ENCODE measurements at regions not wholly inside any gene's neighbourhood (a gene's known extent, or its start where the extent isn't known, plus 50 kb on each side); places are given as distances from the start of the nearest gene placed in this dataset.

DNA sequence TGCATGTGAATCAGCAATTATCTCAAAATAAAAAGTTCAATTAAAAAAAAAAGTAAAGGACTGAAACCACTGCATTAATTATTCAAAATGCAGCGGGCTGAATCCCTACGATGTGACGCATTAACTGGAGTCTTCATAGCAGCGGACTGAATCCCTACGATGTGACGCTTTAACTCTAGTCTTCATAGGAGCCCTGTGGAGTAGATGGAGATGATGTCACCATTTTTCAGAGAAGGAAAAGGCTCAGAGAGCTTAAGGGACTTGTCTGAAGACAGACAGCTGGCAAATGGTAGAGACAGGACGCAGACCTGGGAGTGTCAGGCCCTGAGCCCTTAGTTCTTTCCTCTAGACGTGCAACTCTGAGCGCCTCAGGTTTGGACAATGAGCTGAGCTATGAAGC, 168.0 kb upstream of the MYL2 start:
- Mint-ChIP-seq H3K4me3 (no peak overlapping the region), H3K9me3 (no peaks in the 10 kb centered on the region; the same call in 2 of the 3 replicates), H3K27me3 (ENCODE audit: insufficient read depth, low read depth, poor library complexity) (peaks cover 2% of the 10 kb centered on the region), H3K27ac (no peak overlapping the region), H3K4me1 (peaks cover 19% of the 10 kb centered on the region), H3K36me3 (ENCODE audit: low read depth) (no peaks in the 10 kb centered on the region)
- Histone ChIP-seq H3K4me3 (no peak overlapping the region), H3K27me3 (ENCODE audit: insufficient read depth) (no peaks in the 10 kb centered on the region), H2AFZ (no peak overlapping the region), H4K20me1 (replicated peaks; ENCODE audit: insufficient read depth) (no peaks in the 10 kb centered on the region; the same call in 1 of the 2 replicates), H3K4me2 (no peak overlapping the region), H3K4me1 (ENCODE audit: insufficient read depth) (peaks cover 5% of the 10 kb centered on the region; the same call in 1 of the 2 replicates), H3K27ac (ENCODE audit: low read depth) (no peak overlapping the region), H3K36me3 (ENCODE audit: insufficient read depth) (no peaks in the 10 kb centered on the region), H3F3A (replicated peaks; ENCODE audit: low read depth) (no peaks in the 10 kb centered on the region), H3K79me2 (replicated peaks; ENCODE audit: insufficient read depth) (no peaks in the 10 kb centered on the region), H3K9me2 (ENCODE audit: insufficient read depth) (no peaks in the 10 kb centered on the region)
- DNase-seq (ENCODE audit: low spot score) (no peak), ATAC-seq (no peak)
- no peak for TF ChIP-seq ZNF114 (CRISPR knock-in tag; IDR thresholded peaks at IDR 0.05)
- no peak for TF ChIP-seq EZH2phosphoT487 (IDR thresholded peaks at IDR 0.05; ENCODE audit: unreplicated experiment)
- TF ChIP-seq JUNB (IDR thresholded peaks at IDR 0.05; ENCODE audit: unreplicated experiment), result no peak
- no peak for TF ChIP-seq ZNF331 (CRISPR knock-in tag; IDR thresholded peaks at IDR 0.05; ENCODE audit: low read depth)
- TF ChIP-seq, protein P1, sequence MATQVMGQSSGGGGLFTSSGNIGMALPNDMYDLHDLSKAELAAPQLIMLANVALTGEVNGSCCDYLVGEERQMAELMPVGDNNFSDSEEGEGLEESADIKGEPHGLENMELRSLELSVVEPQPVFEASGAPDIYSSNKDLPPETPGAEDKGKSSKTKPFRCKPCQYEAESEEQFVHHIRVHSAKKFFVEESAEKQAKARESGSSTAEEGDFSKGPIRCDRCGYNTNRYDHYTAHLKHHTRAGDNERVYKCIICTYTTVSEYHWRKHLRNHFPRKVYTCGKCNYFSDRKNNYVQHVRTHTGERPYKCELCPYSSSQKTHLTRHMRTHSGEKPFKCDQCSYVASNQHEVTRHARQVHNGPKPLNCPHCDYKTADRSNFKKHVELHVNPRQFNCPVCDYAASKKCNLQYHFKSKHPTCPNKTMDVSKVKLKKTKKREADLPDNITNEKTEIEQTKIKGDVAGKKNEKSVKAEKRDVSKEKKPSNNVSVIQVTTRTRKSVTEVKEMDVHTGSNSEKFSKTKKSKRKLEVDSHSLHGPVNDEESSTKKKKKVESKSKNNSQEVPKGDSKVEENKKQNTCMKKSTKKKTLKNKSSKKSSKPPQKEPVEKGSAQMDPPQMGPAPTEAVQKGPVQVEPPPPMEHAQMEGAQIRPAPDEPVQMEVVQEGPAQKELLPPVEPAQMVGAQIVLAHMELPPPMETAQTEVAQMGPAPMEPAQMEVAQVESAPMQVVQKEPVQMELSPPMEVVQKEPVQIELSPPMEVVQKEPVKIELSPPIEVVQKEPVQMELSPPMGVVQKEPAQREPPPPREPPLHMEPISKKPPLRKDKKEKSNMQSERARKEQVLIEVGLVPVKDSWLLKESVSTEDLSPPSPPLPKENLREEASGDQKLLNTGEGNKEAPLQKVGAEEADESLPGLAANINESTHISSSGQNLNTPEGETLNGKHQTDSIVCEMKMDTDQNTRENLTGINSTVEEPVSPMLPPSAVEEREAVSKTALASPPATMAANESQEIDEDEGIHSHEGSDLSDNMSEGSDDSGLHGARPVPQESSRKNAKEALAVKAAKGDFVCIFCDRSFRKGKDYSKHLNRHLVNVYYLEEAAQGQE (IDR thresholded peaks at IDR 0.05; ENCODE audit: unreplicated experiment), result no peak
- no peak for TF ChIP-seq EZH2 (IDR thresholded peaks at IDR 0.05; ENCODE audit: low read depth, unreplicated experiment)
- no peak for TF ChIP-seq STAT1 (IDR thresholded peaks at IDR 0.05; ENCODE audit: unreplicated experiment)
- no peak for TF ChIP-seq CREB1 (CRISPR knock-in tag; IDR thresholded peaks at IDR 0.05; ENCODE audit: low read depth)
- TF ChIP-seq, protein P2, sequence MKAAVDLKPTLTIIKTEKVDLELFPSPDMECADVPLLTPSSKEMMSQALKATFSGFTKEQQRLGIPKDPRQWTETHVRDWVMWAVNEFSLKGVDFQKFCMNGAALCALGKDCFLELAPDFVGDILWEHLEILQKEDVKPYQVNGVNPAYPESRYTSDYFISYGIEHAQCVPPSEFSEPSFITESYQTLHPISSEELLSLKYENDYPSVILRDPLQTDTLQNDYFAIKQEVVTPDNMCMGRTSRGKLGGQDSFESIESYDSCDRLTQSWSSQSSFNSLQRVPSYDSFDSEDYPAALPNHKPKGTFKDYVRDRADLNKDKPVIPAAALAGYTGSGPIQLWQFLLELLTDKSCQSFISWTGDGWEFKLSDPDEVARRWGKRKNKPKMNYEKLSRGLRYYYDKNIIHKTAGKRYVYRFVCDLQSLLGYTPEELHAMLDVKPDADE (IDR thresholded peaks at IDR 0.05), result no peak
- TF ChIP-seq, protein P3, sequence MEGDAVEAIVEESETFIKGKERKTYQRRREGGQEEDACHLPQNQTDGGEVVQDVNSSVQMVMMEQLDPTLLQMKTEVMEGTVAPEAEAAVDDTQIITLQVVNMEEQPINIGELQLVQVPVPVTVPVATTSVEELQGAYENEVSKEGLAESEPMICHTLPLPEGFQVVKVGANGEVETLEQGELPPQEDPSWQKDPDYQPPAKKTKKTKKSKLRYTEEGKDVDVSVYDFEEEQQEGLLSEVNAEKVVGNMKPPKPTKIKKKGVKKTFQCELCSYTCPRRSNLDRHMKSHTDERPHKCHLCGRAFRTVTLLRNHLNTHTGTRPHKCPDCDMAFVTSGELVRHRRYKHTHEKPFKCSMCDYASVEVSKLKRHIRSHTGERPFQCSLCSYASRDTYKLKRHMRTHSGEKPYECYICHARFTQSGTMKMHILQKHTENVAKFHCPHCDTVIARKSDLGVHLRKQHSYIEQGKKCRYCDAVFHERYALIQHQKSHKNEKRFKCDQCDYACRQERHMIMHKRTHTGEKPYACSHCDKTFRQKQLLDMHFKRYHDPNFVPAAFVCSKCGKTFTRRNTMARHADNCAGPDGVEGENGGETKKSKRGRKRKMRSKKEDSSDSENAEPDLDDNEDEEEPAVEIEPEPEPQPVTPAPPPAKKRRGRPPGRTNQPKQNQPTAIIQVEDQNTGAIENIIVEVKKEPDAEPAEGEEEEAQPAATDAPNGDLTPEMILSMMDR (conservative IDR thresholded peaks at IDR 0.05; ENCODE audit: low read depth in 2 of 2), result no peak
- TF ChIP-seq, protein P4, sequence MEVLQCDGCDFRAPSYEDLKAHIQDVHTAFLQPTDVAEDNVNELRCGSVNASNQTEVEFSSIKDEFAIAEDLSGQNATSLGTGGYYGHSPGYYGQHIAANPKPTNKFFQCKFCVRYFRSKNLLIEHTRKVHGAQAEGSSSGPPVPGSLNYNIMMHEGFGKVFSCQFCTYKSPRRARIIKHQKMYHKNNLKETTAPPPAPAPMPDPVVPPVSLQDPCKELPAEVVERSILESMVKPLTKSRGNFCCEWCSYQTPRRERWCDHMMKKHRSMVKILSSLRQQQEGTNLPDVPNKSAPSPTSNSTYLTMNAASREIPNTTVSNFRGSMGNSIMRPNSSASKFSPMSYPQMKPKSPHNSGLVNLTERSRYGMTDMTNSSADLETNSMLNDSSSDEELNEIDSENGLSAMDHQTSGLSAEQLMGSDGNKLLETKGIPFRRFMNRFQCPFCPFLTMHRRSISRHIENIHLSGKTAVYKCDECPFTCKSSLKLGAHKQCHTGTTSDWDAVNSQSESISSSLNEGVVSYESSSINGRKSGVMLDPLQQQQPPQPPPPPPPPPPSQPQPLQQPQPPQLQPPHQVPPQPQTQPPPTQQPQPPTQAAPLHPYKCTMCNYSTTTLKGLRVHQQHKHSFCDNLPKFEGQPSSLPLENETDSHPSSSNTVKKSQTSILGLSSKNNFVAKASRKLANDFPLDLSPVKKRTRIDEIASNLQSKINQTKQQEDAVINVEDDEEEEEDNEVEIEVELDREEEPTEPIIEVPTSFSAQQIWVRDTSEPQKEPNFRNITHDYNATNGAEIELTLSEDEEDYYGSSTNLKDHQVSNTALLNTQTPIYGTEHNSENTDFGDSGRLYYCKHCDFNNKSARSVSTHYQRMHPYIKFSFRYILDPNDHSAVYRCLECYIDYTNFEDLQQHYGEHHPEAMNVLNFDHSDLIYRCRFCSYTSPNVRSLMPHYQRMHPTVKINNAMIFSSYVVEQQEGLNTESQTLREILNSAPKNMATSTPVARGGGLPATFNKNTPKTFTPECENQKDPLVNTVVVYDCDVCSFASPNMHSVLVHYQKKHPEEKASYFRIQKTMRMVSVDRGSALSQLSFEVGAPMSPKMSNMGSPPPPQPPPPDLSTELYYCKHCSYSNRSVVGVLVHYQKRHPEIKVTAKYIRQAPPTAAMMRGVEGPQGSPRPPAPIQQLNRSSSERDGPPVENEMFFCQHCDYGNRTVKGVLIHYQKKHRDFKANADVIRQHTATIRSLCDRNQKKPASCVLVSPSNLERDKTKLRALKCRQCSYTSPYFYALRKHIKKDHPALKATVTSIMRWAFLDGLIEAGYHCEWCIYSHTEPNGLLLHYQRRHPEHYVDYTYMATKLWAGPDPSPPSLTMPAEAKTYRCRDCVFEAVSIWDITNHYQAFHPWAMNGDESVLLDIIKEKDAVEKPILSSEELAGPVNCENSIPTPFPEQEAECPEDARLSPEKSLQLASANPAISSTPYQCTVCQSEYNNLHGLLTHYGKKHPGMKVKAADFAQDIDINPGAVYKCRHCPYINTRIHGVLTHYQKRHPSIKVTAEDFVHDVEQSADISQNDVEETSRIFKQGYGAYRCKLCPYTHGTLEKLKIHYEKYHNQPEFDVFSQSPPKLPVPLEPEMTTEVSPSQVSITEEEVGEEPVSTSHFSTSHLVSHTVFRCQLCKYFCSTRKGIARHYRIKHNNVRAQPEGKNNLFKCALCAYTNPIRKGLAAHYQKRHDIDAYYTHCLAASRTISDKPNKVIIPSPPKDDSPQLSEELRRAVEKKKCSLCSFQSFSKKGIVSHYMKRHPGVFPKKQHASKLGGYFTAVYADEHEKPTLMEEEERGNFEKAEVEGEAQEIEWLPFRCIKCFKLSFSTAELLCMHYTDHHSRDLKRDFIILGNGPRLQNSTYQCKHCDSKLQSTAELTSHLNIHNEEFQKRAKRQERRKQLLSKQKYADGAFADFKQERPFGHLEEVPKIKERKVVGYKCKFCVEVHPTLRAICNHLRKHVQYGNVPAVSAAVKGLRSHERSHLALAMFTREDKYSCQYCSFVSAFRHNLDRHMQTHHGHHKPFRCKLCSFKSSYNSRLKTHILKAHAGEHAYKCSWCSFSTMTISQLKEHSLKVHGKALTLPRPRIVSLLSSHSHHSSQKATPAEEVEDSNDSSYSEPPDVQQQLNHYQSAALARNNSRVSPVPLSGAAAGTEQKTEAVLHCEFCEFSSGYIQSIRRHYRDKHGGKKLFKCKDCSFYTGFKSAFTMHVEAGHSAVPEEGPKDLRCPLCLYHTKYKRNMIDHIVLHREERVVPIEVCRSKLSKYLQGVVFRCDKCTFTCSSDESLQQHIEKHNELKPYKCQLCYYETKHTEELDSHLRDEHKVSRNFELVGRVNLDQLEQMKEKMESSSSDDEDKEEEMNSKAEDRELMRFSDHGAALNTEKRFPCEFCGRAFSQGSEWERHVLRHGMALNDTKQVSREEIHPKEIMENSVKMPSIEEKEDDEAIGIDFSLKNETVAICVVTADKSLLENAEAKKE (CRISPR knock-in tag; IDR thresholded peaks at IDR 0.05), result no peak
- TF ChIP-seq POLR2AphosphoS5 (IDR thresholded peaks at IDR 0.05; ENCODE audit: low read depth), result no peak
